HFFc6 (cell line): ENCODE measurements at regions not wholly inside any gene's neighbourhood (a gene's known extent, or its start where the extent isn't known, plus 50 kb on each side); places are given as distances from the start of the nearest gene placed in this dataset.

Experiments
- DNase-seq: peaks from one replicate; pipeline ENCODE4 v3.0.0-alpha.2; 2018
- H3K27ac Mint-ChIP-seq: 2 replicates; pipeline ENCODE4 v1.8.0; 2020; ENCODE audit warnings: mild to moderate bottlenecking, mixed read lengths
- H3K27me3 Mint-ChIP-seq: 2 replicates; pipeline ENCODE4 v1.8.0; 2021; ENCODE audit warnings: mild to moderate bottlenecking, moderate library complexity, mixed read lengths; ENCODE audit not compliant: insufficient read depth
- H3K36me3 Mint-ChIP-seq: 2 replicates; pipeline ENCODE4 v1.8.0; 2021; ENCODE audit warnings: low read depth, mixed read lengths
- H3K4me1 Mint-ChIP-seq: 2 replicates; pipeline ENCODE4 v1.8.0; 2020; ENCODE audit warnings: low read depth, mixed read lengths
- H3K4me3 Mint-ChIP-seq: 2 replicates; pipeline ENCODE4 v1.8.0; 2020; ENCODE audit warnings: mild to moderate bottlenecking, moderate library complexity, mixed read lengths
- H3K9me3 Mint-ChIP-seq: 2 replicates; pipeline ENCODE4 v1.8.0; 2020; ENCODE audit warnings: mild to moderate bottlenecking, mixed read lengths
- CTCF ChIP-seq: fragments of 200-600 bp; sonication (generic); IDR thresholded peaks from 2 replicates; pipeline ENCODE4 v1.5.0; 2021; ENCODE audit warnings: antibody characterized with exemption, mild to moderate bottlenecking

- Mint-ChIP-seq H3K27ac (no peak overlapping the region), H3K36me3 (no peaks in the 10 kb centered on the region), H3K9me3 (peaks cover 3% of the 10 kb centered on the region; the same call in 1 of the 2 replicates), H3K4me1 (no peaks in the 10 kb centered on the region), H3K4me3 (no peak overlapping the region), H3K27me3 (peaks cover 1% of the 10 kb centered on the region)
- DNase-seq, result no peak
- TF ChIP-seq CTCF, result no peak
These were observed 106.0 kb downstream of the EDN3 start for GRCh38 chr20:59406446-59406845.

- Mint-ChIP-seq H3K9me3 (peaks cover 34% of the 10 kb centered on the region), H3K4me3 (no peak overlapping the region), H3K36me3 (no peaks in the 10 kb centered on the region), H3K27ac (no peak overlapping the region), H3K4me1 (no peaks in the 10 kb centered on the region), H3K27me3 (peaks cover 3% of the 10 kb centered on the region)
- no peak for DNase-seq
- no peak for TF ChIP-seq CTCF
These were observed 110.8 kb downstream of the EDN3 start for GRCh38 chr20:59411170-59411569.

- H3K4me3 Mint-ChIP-seq, result no peak overlapping the region
- no peak for TF ChIP-seq CTCF
These were observed 111.2 kb downstream of the EDN3 start for GRCh38 chr20:59411589-59411988.

GRCh38 chr20:59412181-59412580 lies 111.8 kb downstream of the EDN3 start:
- H3K27me3 Mint-ChIP-seq, result peaks cover 2% of the 10 kb centered on the region
- H3K4me1 Mint-ChIP-seq, result no peaks in the 10 kb centered on the region
- peaks cover under 1% of the 10 kb centered on the region; the same call in 1 of the 2 replicates for H3K36me3 Mint-ChIP-seq
- no peak for DNase-seq
- H3K27ac Mint-ChIP-seq, result no peak overlapping the region
- H3K4me3 Mint-ChIP-seq, result no peak overlapping the region
- H3K9me3 Mint-ChIP-seq, result peaks cover 36% of the 10 kb centered on the region
- TF ChIP-seq CTCF, result no peak

More at GRCh38 chr20:59411589-59411988, 111.2 kb downstream of the EDN3 start:
- DNase-seq, result no peak
- H3K9me3 Mint-ChIP-seq, result peaks cover 34% of the 10 kb centered on the region
- H3K36me3 Mint-ChIP-seq, result no peaks in the 10 kb centered on the region
- peaks cover 3% of the 10 kb centered on the region for H3K27me3 Mint-ChIP-seq
- H3K4me1 Mint-ChIP-seq, result no peaks in the 10 kb centered on the region
- no peak overlapping the region for H3K27ac Mint-ChIP-seq

- Mint-ChIP-seq H3K4me1 (no peaks in the 10 kb centered on the region), H3K4me3 (no peak overlapping the region), H3K27ac (no peak overlapping the region), H3K27me3 (peaks cover 2% of the 10 kb centered on the region), H3K36me3 (peaks cover 7% of the 10 kb centered on the region; the same call in 1 of the 2 replicates), H3K9me3 (peaks cover 40% of the 10 kb centered on the region)
- TF ChIP-seq CTCF, result no peak
- no peak for DNase-seq
These were observed 112.5 kb downstream of the EDN3 start for GRCh38 chr20:59412875-59413284.
